Spleen (tissue), 7 donors: ENCODE measurements at regions not wholly inside any gene's neighbourhood (a gene's known extent, or its start where the extent isn't known, plus 50 kb on each side); places are given as distances from the start of the nearest gene placed in this dataset.

Source experiments
- POLR2A ChIP-seq, 3 donors: fragments of 450-650 bp; IDR thresholded peaks; one replicate each; pipeline ENCODE4 v1.5.1; 2017; ENCODE audit warnings: antibody characterized with exemption in 3 of 3, mild to moderate bottlenecking in 1 of 3
- POLR2AphosphoS5 ChIP-seq, 3 donors: sonication (generic); formaldehyde crosslinking; IDR thresholded peaks; one replicate each; pipeline ENCODE4 v1.5.1; 2017; ENCODE audit warnings: antibody characterized with exemption in 3 of 3
- TF ChIP-seq, protein P1 (sequence below), 11 experiments: fragments of 200-600 bp in 7 of 11; fragments of 450-650 bp in 4 of 11; sonication (generic) in 4 of 11; IDR thresholded peaks in 8 of 11; conservative IDR thresholded peaks in 3 of 11; 1 replicate in 7 of 11; 2 replicates in 4 of 11; pipeline versions ENCODE4 v1.4.0 to v1.8.0; 2016 to 2021; ENCODE audit warnings: antibody characterized with exemption in 11 of 11, inconsistent platforms in 4 of 11, mild to moderate bottlenecking in 1 of 11
- donor health status: DM: no; HTN: no; CAD: no; lungs with moderate emphysema.
- donor health status: DM: no; HTN: no; CAD: no.
- donor health status: DM: no; HTN: no; CAD: no.

DNA sequence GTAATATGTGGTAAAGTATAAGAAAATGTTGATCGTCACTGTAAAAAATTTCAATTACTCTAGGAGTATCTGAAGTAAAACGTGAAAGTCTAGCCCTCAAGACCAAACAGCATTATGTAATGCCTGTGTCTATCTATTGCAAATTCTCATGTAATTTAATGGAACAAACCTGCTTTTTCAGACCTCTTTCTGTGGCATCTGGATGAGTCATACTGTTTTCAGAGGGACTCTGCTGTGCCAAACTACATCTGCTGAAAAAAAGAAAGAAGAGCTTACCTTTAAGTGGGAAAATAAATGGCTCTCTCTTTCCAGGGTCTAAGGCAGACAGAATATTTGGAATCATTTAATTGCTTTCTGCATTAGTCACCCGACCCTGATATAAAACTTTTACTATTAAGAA lies 89.8 kb upstream of the ARMCX2 start:
- TF ChIP-seq POLR2AphosphoS5 (IDR thresholded peaks at IDR 0.05) (no peak), POLR2A (IDR thresholded peaks at IDR 0.05) (no peak)
- TF ChIP-seq, protein P1, sequence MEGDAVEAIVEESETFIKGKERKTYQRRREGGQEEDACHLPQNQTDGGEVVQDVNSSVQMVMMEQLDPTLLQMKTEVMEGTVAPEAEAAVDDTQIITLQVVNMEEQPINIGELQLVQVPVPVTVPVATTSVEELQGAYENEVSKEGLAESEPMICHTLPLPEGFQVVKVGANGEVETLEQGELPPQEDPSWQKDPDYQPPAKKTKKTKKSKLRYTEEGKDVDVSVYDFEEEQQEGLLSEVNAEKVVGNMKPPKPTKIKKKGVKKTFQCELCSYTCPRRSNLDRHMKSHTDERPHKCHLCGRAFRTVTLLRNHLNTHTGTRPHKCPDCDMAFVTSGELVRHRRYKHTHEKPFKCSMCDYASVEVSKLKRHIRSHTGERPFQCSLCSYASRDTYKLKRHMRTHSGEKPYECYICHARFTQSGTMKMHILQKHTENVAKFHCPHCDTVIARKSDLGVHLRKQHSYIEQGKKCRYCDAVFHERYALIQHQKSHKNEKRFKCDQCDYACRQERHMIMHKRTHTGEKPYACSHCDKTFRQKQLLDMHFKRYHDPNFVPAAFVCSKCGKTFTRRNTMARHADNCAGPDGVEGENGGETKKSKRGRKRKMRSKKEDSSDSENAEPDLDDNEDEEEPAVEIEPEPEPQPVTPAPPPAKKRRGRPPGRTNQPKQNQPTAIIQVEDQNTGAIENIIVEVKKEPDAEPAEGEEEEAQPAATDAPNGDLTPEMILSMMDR (IDR thresholded peaks at IDR 0.05 in 8 of 11, conservative IDR thresholded peaks at IDR 0.05 in 3 of 11), result no peak
